Heart left ventricle (tissue), 13 donors: ENCODE measurements at regions not wholly inside any gene's neighbourhood (a gene's known extent, or its start where the extent isn't known, plus 50 kb on each side); places are given as distances from the start of the nearest gene placed in this dataset.

ENCODE experiments used
- POLR2A ChIP-seq, 2 donors: fragments of 450-650 bp; IDR thresholded peaks; one replicate each; pipeline ENCODE4 v1.6.1; 2017; ENCODE audit warnings: antibody characterized with exemption in 2 of 2, mild to moderate bottlenecking in 2 of 2, moderate library complexity in 2 of 2
- TF ChIP-seq, protein P1 (sequence below), 12 donors: fragments of 200-600 bp; sonication (generic) in 4 of 12; IDR thresholded peaks; one replicate each; pipeline versions ENCODE4 v1.5.0 to v1.8.0; 2018 to 2022; ENCODE audit warnings: antibody characterized with exemption in 12 of 12, mild to moderate bottlenecking in 5 of 12
- donor health status: ischemic (EF 13 %, LVEDD 7.1; RV severe dilation, severe dysfunction).
- donor health status: DM: no; HTN: yes; CAD: no.
- donor health status: DM: no; HTN: no; CAD: no.
- donor health status: ischemic (EF 25% LVEDD 6.9; RV normal size, moderate dysfunction).
- donor health status: ischemic (EF 25% LVEDD 5.7; RV mildly dilated, moderate dysfunction).
- donor health status: ischemic (EF 35%, LVEDD 5.7; RV mildly dilated, moderate dysfunction).
- donor health status: nonischemic (EF 11% LVEDD 7.7; RV severe dilation, severe dysfunction).
- donor health status: DM: yes; HTN: yes; CAD: no.
- donor health status: PGD.
- donor health status: ischemic (EF 29% LVEDD 5.4; RV normal size, mild dysfunction).
- donor health status: nonischemic (EF 23%, LVEDD 6.1; RV moderate dilation, normal function).

DNA sequence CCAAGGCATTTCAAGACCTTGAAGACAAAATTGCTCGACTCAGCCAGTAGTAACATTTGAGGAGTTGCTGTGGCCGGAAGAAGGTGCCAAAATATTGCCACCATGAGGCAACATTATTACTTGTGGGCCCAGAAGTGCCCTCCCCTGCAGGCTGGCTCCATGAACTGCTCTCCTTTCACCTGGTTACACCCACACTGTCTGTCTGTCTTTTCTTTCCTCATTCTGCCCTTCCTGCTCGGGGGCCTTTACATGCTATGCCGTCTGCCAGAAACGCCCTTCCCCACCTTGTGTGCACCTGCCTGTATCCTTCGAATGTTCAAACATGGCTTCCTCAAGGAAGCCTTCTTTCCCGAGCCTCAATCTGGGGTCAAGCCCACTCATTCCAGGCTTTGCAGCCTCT lies 224.2 kb upstream of the DIO3 start:
- no peak for TF ChIP-seq POLR2A (IDR thresholded peaks at IDR 0.05)
- TF ChIP-seq, protein P1, sequence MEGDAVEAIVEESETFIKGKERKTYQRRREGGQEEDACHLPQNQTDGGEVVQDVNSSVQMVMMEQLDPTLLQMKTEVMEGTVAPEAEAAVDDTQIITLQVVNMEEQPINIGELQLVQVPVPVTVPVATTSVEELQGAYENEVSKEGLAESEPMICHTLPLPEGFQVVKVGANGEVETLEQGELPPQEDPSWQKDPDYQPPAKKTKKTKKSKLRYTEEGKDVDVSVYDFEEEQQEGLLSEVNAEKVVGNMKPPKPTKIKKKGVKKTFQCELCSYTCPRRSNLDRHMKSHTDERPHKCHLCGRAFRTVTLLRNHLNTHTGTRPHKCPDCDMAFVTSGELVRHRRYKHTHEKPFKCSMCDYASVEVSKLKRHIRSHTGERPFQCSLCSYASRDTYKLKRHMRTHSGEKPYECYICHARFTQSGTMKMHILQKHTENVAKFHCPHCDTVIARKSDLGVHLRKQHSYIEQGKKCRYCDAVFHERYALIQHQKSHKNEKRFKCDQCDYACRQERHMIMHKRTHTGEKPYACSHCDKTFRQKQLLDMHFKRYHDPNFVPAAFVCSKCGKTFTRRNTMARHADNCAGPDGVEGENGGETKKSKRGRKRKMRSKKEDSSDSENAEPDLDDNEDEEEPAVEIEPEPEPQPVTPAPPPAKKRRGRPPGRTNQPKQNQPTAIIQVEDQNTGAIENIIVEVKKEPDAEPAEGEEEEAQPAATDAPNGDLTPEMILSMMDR (IDR thresholded peaks at IDR 0.05): no peak
